Stomach (tissue), 4 donors: ENCODE measurements at regions not wholly inside any gene's neighbourhood (a gene's known extent, or its start where the extent isn't known, plus 50 kb on each side); places are given as distances from the start of the nearest gene placed in this dataset.

Source experiments
- CTCF ChIP-seq, 7 experiments: fragments of 450-650 bp in 4 of 7; fragments of 200-600 bp in 3 of 7; sonication (generic) in 3 of 7; IDR thresholded peaks; one replicate each; pipeline ENCODE4 v1.5.1; 2016 to 2019; ENCODE audit warnings: antibody characterized with exemption in 7 of 7, control low read depth in 2 of 7, mild to moderate bottlenecking in 1 of 7
- EP300 ChIP-seq: sonication (generic); formaldehyde crosslinking; IDR thresholded peaks from one replicate; pipeline ENCODE4 v1.6.1; 2017; ENCODE audit warnings: antibody characterized with exemption
- POLR2A ChIP-seq, 4 donors: fragments of 450-650 bp; IDR thresholded peaks; one replicate each; pipeline ENCODE4 v1.6.1; 2016; ENCODE audit warnings: antibody characterized with exemption in 4 of 4, control low read depth in 2 of 4, mild to moderate bottlenecking in 1 of 4, moderate library complexity in 1 of 4

GRCh38 chr20:6916938-6917337 lies 149.5 kb downstream of the BMP2 start:
- TF ChIP-seq CTCF (IDR thresholded peaks at IDR 0.05) (no peak), EP300 (no peak), POLR2A (IDR thresholded peaks at IDR 0.05) (no peak)
